Neural cell (in vitro differentiated cells): ENCODE measurements at regions not wholly inside any gene's neighbourhood (a gene's known extent, or its start where the extent isn't known, plus 50 kb on each side); places are given as distances from the start of the nearest gene placed in this dataset.

Source experiments
- H2AFZ ChIP-seq: fragments of 200-600, 300-800 bp; sonication (generic), shearing (Covaris generic); 2 replicates; pipeline ENCODE4 v1.6.0; 2014; ENCODE audit warnings: low read depth, mild to moderate bottlenecking, antibody characterized with exemption, low read length, moderate library complexity
- H3F3A ChIP-seq: fragments of 200-600 bp; shearing (Covaris generic); 2 replicates; pipeline ENCODE4 v1.6.1; 2016; ENCODE audit warnings: mild to moderate bottlenecking, moderate library complexity, mixed read lengths, antibody characterized with exemption, low read length; ENCODE audit not compliant: insufficient read depth, poor library complexity, severe bottlenecking
- H3K27ac ChIP-seq: fragments of 200-600, 300-800 bp; sonication (generic), shearing (Covaris generic); 2 replicates; pipeline ENCODE4 v1.5.1; 2014; ENCODE audit warnings: mild to moderate bottlenecking, low read length, moderate library complexity
- H3K27me3 ChIP-seq: fragments of 300-800, 200-600 bp; sonication (generic), shearing (Covaris generic); 2 replicates; pipeline ENCODE4 v1.6.0; 2014; ENCODE audit warnings: mild to moderate bottlenecking, low read depth, low read length, moderate library complexity; ENCODE audit not compliant: insufficient read depth
- H3K36me3 ChIP-seq: fragments of 300-800, 200-600 bp; sonication (generic), shearing (Covaris generic); 2 replicates; pipeline ENCODE4 v1.5.1; 2014; ENCODE audit warnings: mild to moderate bottlenecking, antibody characterized with exemption, low read length, moderate library complexity; ENCODE audit not compliant: insufficient read depth
- H3K4me2 ChIP-seq: fragments of 300-800, 200-600 bp; sonication (generic), shearing (Covaris generic); 2 replicates; pipeline ENCODE4 v1.6.0; 2014; ENCODE audit warnings: mild to moderate bottlenecking, low read length
- H3K4me3 ChIP-seq: fragments of 300-800, 200-600 bp; sonication (generic), shearing (Covaris generic); 2 replicates; pipeline ENCODE4 v1.5.1; 2014; ENCODE audit warnings: mild to moderate bottlenecking, low read length, moderate library complexity
- H3K79me2 ChIP-seq: fragments of 200-600 bp; shearing (Covaris generic); replicated peaks from 2 replicates; pipeline ENCODE4 v1.6.0; 2014; ENCODE audit warnings: mild to moderate bottlenecking, low read length, moderate library complexity; ENCODE audit not compliant: insufficient read depth
- H3K9ac ChIP-seq: fragments of 300-800, 200-600 bp; sonication (generic), shearing (Covaris generic); 2 replicates; pipeline ENCODE4 v1.6.1; 2016; ENCODE audit warnings: mild to moderate bottlenecking, low read length, mixed read lengths
- H3K9me2 ChIP-seq: fragments of 200-600 bp; shearing (Covaris generic); 2 replicates; pipeline ENCODE4 v1.6.1; 2016; ENCODE audit warnings: mild to moderate bottlenecking, low read length, mixed read lengths; ENCODE audit not compliant: insufficient read depth
- H3K9me3 ChIP-seq: fragments of 200-600, 300-800 bp; sonication (generic), shearing (Covaris generic); 2 replicates; pipeline ENCODE4 v1.6.1; 2016; ENCODE audit warnings: mild to moderate bottlenecking, mixed run types, low read length, moderate library complexity, mixed read lengths
- H4K20me1 ChIP-seq: fragments of 200-600 bp; shearing (Covaris generic); 2 replicates; pipeline ENCODE4 v1.6.1; 2016; ENCODE audit warnings: mild to moderate bottlenecking, mixed run types; ENCODE audit not compliant: insufficient read depth
- EP300 ChIP-seq: fragments of 450-650 bp; conservative IDR thresholded peaks from 2 replicates; pipeline ENCODE4 v1.6.1; 2014; ENCODE audit warnings: antibody characterized with exemption, mild to moderate bottlenecking, moderate library complexity; ENCODE audit not compliant: poor library complexity, severe bottlenecking
- EZH2 ChIP-seq: fragments of 200-600, 300-800 bp; shearing (Covaris generic), sonication (generic); IDR thresholded peaks from 2 replicates; pipeline ENCODE4 v1.6.1; 2014; ENCODE audit warnings: antibody characterized with exemption, low read length, borderline replicate concordance, mild to moderate bottlenecking; ENCODE audit not compliant: insufficient read depth, poor library complexity, severe bottlenecking
- MXI1 ChIP-seq: fragments of 450-650 bp; conservative IDR thresholded peaks from 2 replicates; pipeline ENCODE4 v1.6.1; 2014; ENCODE audit warnings: antibody characterized with exemption, mild to moderate bottlenecking; ENCODE audit not compliant: poor library complexity, severe bottlenecking
- POLR2AphosphoS5 ChIP-seq: IDR thresholded peaks from 2 replicates; pipeline ENCODE4 v1.6.1; 2012
- RAD21 ChIP-seq: fragments of 450-650 bp; conservative IDR thresholded peaks from 2 replicates; pipeline ENCODE4 v1.6.1; 2014; ENCODE audit warnings: antibody characterized with exemption, mild to moderate bottlenecking, moderate library complexity
- SMC3 ChIP-seq: fragments of 450-650 bp; conservative IDR thresholded peaks from 2 replicates; pipeline ENCODE4 v1.6.1; 2014; ENCODE audit warnings: antibody characterized with exemption, mild to moderate bottlenecking, moderate library complexity; ENCODE audit not compliant: poor library complexity
- TAF1 ChIP-seq: IDR thresholded peaks from 2 replicates; pipeline ENCODE4 v1.6.1; 2012; ENCODE audit warnings: low read depth
- TF ChIP-seq, protein P1 (sequence below): IDR thresholded peaks from 2 replicates; pipeline ENCODE4 v1.6.1; 2012; ENCODE audit warnings: borderline replicate concordance
- TF ChIP-seq, protein P2 (sequence below): fragments of 450-650 bp; IDR thresholded peaks from 2 replicates; pipeline ENCODE4 v1.5.1; 2014; ENCODE audit warnings: antibody characterized with exemption, mild to moderate bottlenecking, moderate library complexity; ENCODE audit not compliant: poor library complexity, severe bottlenecking

DNA sequence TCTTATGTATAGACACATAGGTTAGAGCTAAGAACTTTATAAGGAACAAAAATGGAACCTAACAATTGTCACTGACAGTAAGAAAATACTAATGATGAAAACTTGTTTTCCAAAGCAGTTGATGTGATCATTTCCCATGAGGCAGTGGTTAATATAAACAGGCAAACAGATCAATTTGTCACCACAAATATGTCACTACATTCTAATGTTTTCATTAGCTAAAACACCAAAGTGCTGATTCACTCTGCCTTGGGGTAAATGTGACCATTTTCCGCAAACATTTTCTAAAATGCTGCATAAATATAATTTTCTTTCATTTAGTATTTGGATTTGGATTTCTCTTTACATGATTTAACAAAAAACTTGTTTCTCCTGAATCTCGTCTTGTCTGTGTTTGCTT lies 408.9 kb upstream of the CTSO start:
- H3K9me2 ChIP-seq: no peaks in the 10 kb centered on the region
- H3K9me3 ChIP-seq: no peaks in the 10 kb centered on the region
- no peak overlapping the region for H3K9ac ChIP-seq
- no peaks in the 10 kb centered on the region for H3K36me3 ChIP-seq
- H3K79me2 ChIP-seq: no peaks in the 10 kb centered on the region
- H3K4me2 ChIP-seq: no peak overlapping the region
- H3K4me3 ChIP-seq: no peak overlapping the region
- H3K27me3 ChIP-seq: no peaks in the 10 kb centered on the region
- H3F3A ChIP-seq: no peaks in the 10 kb centered on the region
- no peak overlapping the region for H2AFZ ChIP-seq
- TF ChIP-seq, protein P1, sequence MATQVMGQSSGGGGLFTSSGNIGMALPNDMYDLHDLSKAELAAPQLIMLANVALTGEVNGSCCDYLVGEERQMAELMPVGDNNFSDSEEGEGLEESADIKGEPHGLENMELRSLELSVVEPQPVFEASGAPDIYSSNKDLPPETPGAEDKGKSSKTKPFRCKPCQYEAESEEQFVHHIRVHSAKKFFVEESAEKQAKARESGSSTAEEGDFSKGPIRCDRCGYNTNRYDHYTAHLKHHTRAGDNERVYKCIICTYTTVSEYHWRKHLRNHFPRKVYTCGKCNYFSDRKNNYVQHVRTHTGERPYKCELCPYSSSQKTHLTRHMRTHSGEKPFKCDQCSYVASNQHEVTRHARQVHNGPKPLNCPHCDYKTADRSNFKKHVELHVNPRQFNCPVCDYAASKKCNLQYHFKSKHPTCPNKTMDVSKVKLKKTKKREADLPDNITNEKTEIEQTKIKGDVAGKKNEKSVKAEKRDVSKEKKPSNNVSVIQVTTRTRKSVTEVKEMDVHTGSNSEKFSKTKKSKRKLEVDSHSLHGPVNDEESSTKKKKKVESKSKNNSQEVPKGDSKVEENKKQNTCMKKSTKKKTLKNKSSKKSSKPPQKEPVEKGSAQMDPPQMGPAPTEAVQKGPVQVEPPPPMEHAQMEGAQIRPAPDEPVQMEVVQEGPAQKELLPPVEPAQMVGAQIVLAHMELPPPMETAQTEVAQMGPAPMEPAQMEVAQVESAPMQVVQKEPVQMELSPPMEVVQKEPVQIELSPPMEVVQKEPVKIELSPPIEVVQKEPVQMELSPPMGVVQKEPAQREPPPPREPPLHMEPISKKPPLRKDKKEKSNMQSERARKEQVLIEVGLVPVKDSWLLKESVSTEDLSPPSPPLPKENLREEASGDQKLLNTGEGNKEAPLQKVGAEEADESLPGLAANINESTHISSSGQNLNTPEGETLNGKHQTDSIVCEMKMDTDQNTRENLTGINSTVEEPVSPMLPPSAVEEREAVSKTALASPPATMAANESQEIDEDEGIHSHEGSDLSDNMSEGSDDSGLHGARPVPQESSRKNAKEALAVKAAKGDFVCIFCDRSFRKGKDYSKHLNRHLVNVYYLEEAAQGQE: no peak
- no peak for TF ChIP-seq EP300
- TF ChIP-seq RAD21: no peak
- TF ChIP-seq POLR2AphosphoS5: no peak
- TF ChIP-seq SMC3: no peak
- no peak for TF ChIP-seq MXI1
- TF ChIP-seq TAF1: no peak
- no peak for TF ChIP-seq EZH2
- TF ChIP-seq, protein P2, sequence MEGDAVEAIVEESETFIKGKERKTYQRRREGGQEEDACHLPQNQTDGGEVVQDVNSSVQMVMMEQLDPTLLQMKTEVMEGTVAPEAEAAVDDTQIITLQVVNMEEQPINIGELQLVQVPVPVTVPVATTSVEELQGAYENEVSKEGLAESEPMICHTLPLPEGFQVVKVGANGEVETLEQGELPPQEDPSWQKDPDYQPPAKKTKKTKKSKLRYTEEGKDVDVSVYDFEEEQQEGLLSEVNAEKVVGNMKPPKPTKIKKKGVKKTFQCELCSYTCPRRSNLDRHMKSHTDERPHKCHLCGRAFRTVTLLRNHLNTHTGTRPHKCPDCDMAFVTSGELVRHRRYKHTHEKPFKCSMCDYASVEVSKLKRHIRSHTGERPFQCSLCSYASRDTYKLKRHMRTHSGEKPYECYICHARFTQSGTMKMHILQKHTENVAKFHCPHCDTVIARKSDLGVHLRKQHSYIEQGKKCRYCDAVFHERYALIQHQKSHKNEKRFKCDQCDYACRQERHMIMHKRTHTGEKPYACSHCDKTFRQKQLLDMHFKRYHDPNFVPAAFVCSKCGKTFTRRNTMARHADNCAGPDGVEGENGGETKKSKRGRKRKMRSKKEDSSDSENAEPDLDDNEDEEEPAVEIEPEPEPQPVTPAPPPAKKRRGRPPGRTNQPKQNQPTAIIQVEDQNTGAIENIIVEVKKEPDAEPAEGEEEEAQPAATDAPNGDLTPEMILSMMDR: no peak
- no peak overlapping the region for H3K27ac ChIP-seq
- H4K20me1 ChIP-seq: no peaks in the 10 kb centered on the region

DNA sequence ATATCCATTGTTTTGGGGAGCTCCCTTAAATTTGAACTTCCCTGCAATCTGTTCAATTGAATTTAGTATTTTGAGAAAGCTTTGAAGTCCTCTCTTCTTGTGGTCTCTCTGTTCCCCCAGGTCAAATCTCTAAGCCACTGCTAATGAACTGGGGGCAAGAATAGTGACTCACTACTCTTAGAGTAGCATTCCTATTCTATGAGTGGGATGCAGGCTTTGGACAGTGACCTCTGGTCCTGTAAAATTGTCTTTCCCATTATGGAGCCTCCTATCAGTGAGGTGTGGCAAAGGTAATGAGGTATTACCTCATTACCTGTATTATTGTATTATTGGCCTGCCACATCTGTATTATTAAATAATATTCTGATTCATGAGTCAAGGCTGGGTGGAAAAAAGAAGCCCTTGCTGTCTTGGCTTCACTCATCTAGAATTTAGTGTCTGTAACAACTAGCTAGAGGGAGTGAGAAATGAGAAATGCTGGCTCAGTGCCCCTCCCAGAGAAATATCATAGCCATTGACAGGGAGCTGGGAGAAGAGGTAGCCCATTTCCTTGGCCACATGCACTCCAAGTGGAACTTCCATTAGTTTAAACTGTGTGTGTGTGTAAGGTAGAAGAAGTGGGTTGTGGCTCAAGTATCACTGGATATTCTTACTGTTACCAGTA lies 393.9 kb upstream of the CTSO start:
- no peaks in the 10 kb centered on the region for H3K27me3 ChIP-seq
- H3K9me2 ChIP-seq: no peaks in the 10 kb centered on the region
- H3K9me3 ChIP-seq: no peaks in the 10 kb centered on the region
- H3K79me2 ChIP-seq: no peaks in the 10 kb centered on the region
- H3K9ac ChIP-seq: no peak overlapping the region
- no peaks in the 10 kb centered on the region for H3K36me3 ChIP-seq
- H3F3A ChIP-seq: no peaks in the 10 kb centered on the region
- H3K27ac ChIP-seq: no peak overlapping the region
- no peaks in the 10 kb centered on the region for H4K20me1 ChIP-seq
- H2AFZ ChIP-seq: no peak overlapping the region
- TF ChIP-seq EP300: no peak
- no peak for TF ChIP-seq SMC3
- no peak for TF ChIP-seq RAD21
- no peak for TF ChIP-seq EZH2
- TF ChIP-seq TAF1: no peak
- no peak for TF ChIP-seq POLR2AphosphoS5
- TF ChIP-seq, protein P2: no peak
- TF ChIP-seq, protein P1: no peak
- no peak overlapping the region for H3K4me2 ChIP-seq
- H3K4me3 ChIP-seq: no peak overlapping the region
